AG10803 (cell line): ENCODE measurements at regions not wholly inside any gene's neighbourhood (a gene's known extent, or its start where the extent isn't known, plus 50 kb on each side); places are given as distances from the start of the nearest gene placed in this dataset.
"Not testable (repeated sequence)": the region's sequence is repeated elsewhere in the genome, so short reads cannot be mapped to it uniquely, and the experiment has no call there.

Experiments
- DNase-seq: peaks from one replicate; pipeline ENCODE4 v3.0.0; 2010; ENCODE audit warnings: low read depth
- H3K4me3 ChIP-seq: 2 replicates; pipeline ENCODE4 v1.5.1; 2011; ENCODE audit warnings: mild to moderate bottlenecking, low read length, control low read depth
- CTCF ChIP-seq: conservative IDR thresholded peaks from 2 replicates; pipeline ENCODE4 v1.5.1; 2011; ENCODE audit warnings: mild to moderate bottlenecking, low read length, control low read depth, inconsistent platforms

- no peak for DNase-seq
- no peak overlapping the region for H3K4me3 ChIP-seq
- no peak for TF ChIP-seq CTCF
Measured at GRCh38 chr6:4362326-4362725, 227.0 kb upstream of the ECI2 start.

- no peak for DNase-seq
- no peak for TF ChIP-seq CTCF
- H3K4me3 ChIP-seq: no peak overlapping the region
Measured at GRCh38 chr6:4360920-4361319, 225.5 kb upstream of the ECI2 start.

- H3K4me3 ChIP-seq: peak overlapping the region; percentile 37
- peak; percentile 51 for DNase-seq
- TF ChIP-seq CTCF: no peak
Measured at GRCh38 chr6:4359108-4359730, 223.8 kb upstream of the ECI2 start.

GRCh38 chr6:4358414-4359107 lies 223.2 kb upstream of the ECI2 start:
- TF ChIP-seq CTCF: no peak
- peak overlapping the region; percentile 37 for H3K4me3 ChIP-seq
- peak; percentile 100 for DNase-seq

GRCh38 chr6:4357660-4358152 lies 222.3 kb upstream of the ECI2 start:
- DNase-seq, H3K4me3 ChIP-seq: not testable (repeated sequence)

- no peak for TF ChIP-seq CTCF
- no peak for DNase-seq
- no peak overlapping the region for H3K4me3 ChIP-seq
Measured at GRCh38 chr6:4356899-4357659, 221.7 kb upstream of the ECI2 start.

- peak; percentile 83 for DNase-seq
- no peak overlapping the region for H3K4me3 ChIP-seq
- no peak for TF ChIP-seq CTCF
Measured at GRCh38 chr6:4355241-4355640, 219.9 kb upstream of the ECI2 start.
